GM12801 (cell line): ENCODE measurements at regions not wholly inside any gene's neighbourhood (a gene's known extent, or its start where the extent isn't known, plus 50 kb on each side); places are given as distances from the start of the nearest gene placed in this dataset.

Source experiments
- TF ChIP-seq, protein P1 (sequence below): IDR thresholded peaks from one replicate; pipeline ENCODE4 v1.5.1; 2011; ENCODE audit warnings: control low read depth; ENCODE audit not compliant: insufficient read length; ENCODE audit errors: extremely low read depth

DNA sequence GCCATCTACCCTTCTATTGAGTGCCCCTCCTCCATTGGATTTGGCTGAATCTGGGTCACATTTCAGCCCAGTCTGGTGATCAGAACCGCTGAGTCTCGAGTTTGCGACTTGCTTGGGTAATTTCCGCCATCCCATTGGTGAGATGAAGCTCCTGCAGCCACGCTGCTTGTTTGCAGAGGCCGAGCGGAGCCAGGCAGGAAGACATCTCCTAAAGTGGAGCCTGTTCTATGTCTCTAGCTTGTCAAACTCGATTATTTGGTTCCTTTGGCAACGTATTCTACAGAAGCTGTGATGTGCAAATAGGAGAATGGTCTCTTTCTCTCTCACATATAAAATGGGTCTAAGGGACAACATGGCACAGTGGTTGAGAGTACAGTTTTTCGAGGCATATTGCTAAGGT is 206.8 kb upstream of the PLXNA2 start:
- TF ChIP-seq, protein P1, sequence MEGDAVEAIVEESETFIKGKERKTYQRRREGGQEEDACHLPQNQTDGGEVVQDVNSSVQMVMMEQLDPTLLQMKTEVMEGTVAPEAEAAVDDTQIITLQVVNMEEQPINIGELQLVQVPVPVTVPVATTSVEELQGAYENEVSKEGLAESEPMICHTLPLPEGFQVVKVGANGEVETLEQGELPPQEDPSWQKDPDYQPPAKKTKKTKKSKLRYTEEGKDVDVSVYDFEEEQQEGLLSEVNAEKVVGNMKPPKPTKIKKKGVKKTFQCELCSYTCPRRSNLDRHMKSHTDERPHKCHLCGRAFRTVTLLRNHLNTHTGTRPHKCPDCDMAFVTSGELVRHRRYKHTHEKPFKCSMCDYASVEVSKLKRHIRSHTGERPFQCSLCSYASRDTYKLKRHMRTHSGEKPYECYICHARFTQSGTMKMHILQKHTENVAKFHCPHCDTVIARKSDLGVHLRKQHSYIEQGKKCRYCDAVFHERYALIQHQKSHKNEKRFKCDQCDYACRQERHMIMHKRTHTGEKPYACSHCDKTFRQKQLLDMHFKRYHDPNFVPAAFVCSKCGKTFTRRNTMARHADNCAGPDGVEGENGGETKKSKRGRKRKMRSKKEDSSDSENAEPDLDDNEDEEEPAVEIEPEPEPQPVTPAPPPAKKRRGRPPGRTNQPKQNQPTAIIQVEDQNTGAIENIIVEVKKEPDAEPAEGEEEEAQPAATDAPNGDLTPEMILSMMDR: no peak

DNA sequence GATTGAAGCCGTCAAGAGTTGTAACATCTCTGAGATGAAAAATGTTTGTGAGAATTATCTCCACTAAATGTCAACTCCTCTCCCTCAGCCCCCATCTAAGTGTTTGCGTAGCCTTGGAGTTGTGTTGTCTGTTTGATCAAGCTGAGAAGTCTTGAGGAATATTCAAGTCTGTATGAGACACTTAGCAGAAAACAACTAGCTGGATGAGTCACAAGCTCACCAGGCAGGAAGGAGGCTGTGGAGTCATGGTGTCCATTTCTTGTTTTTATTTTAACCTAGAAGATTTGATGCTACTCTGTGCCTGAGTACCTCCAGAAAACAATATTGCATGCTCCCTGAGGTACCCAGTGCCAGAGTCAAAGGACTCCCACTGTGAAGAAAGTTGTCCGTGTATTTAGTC is 211.6 kb upstream of the PLXNA2 start:
- TF ChIP-seq, protein P1: no peak

DNA sequence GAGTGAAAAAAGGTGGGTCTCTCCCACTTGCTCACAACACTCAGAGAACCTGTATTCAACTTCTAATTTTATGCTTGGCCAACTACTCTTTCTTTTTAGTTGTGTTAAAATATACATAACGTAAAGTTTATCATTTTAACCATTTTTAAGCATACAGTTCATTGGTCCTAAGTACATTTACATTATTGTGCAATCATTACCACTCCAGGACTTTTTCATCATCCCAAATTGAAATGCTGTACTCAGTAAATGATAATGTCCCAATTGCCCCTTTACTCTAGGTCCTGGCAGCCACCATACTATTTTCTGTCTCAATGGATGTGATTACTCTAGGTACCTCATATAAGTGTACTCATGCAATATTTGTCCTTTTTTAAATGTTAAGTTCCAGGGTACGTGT is 212.3 kb upstream of the PLXNA2 start:
- TF ChIP-seq, protein P1: no peak

DNA sequence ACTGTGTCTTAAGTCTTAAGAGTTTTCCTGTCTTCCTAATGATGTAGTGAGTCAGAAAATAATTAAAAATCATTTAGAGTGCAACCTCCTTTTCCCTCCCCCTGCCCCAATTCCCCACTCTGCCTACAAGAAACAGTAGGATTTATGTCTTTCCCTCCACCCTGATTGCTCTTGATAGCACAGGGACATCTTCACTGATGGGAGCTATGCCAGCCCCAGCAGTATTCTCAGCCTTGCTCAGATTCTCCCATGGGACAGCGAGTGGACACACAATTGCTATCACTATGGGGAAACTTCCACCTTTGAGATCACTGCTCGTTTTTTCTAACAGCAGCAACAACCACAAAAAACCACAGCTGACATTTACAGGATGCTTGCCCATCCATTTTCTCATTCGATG is 216.6 kb upstream of the PLXNA2 start:
- TF ChIP-seq, protein P1: no peak

DNA sequence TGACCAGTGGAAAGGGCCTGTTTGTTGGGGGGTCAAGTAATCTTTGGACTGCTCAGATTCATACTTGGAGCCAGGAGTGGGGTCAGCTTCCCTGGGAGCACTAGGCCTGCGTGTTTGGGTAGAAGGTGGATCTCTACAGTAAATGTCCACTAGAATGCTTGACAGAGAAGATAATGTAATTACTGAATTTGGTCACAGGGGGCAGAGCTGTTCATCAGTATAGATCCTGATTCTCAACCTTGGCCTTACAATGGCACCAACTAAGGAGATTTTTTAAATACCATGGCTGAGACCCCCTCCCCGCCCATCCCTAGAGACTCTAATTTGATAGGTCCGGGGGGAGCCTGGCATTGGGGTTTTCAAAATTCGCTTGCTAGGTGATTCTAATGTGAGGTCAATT is 217.5 kb upstream of the PLXNA2 start:
- TF ChIP-seq, protein P1: no peak

DNA sequence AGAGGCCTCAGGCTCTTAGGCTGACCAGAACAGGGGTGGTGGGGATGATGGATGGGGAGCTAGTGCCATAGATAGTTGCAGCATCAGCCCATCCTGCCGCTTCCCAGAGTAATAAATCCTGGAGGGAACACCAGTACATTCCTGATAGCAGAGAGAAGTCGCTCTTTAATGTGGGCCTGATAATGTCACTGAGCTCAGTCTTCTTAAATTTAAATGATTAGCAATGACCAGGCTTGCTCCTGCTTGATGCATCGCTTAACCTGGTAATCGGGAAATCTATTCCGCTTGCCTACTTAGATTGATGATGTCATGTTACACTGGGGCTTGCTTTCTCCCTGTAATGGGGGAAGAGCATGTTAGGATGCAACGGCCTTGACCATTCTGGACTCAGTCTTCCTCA is 218.6 kb upstream of the PLXNA2 start:
- TF ChIP-seq, protein P1: no peak

DNA sequence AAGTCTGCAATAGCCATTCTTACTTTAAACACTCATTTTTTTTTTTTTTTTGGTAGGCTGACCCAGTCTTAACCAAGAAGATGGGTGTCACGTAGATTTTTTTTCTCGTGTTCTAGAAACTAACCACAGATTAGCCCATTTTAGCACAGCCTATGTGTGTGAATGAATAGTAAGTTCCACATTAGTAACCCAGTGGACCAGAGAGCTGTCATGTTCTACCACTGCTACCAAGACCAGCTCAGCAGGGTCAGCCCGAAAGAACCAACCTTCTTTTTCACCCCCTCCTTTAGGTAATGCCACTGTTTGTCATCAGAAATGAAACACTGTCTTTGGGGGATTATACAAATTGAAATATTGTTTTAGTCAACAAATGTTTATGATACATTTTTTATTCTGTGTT is 221.1 kb upstream of the PLXNA2 start:
- TF ChIP-seq, protein P1: no peak

DNA sequence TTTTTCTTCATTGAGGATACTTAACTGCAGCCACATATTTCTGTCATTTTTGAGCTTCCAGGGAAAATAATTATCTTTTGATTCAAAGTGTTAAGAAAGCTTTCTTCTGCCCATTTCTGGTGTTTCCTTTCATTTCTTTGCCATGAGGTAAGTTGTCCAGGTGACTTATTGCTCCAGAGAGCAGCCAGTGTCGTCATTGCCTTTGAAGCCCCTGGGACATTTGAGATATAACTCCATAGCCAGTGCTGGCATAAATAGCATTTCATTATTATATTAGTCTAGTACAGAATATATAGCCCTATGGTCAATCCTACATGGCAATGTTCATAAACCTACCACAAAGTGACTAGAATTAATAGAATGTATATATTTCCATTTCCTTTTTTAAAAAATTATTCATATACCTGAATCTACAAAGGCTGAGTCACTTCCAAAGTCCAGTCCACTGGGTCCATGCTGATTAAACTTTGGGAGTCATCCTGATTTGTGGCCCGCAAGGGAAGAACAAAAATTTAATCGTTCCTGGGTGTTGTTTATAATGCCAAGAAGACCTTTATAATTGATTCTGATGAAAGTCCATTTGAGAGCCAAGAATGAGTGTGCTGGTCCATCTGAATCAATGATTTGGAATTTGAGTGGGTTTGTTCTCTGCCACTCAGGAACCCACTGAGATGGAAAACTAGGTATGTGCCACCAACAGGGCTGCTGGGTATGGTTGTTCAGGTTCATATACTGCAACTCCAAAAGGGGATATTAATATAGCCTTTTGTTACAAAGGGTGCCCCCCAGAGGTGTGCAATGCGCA is 221.8 kb upstream of the PLXNA2 start:
- TF ChIP-seq, protein P1: no peak
